ENCODE measurements at regions not wholly inside any gene's neighbourhood (a gene's known extent, or its start where the extent isn't known, plus 50 kb on each side); places are given as distances from the start of the nearest gene placed in this dataset.

- Histone ChIP-seq H3K4me1 (ENCODE audit: control insufficient read depth, insufficient read depth, low read length) (no peaks in the 10 kb centered on the region), H3K9me3 (ENCODE audit: control insufficient read depth, insufficient read depth, low read length) (no peaks in the 10 kb centered on the region), H3K36me3 (ENCODE audit: control insufficient read depth, insufficient read depth, low read length) (no peaks in the 10 kb centered on the region), H3K27ac (ENCODE audit: low read length) (no peak overlapping the region), H3K27me3 (ENCODE audit: control insufficient read depth, insufficient read depth, low read length) (no peaks in the 10 kb centered on the region), H3K4me3 (ENCODE audit: low read length) (no peak overlapping the region)
- Mint-ChIP-seq H3K4me3 (no peak overlapping the region), H3K27ac (no peak overlapping the region), H3K9me3 (no peaks in the 10 kb centered on the region), H3K4me1 (no peaks in the 10 kb centered on the region), H3K27me3 (ENCODE audit: low read depth in 2 of 2) (peaks cover 0 to 2% of the 10 kb centered on the region in 2 donors), H3K36me3 (no peaks in the 10 kb centered on the region)
- no peak for TF ChIP-seq CTCF (IDR thresholded peaks at IDR 0.05)
- 82% methylated on average over 5 of the region's 5 CpGs for WGBS (ENCODE audit: insufficient coverage)
- ATAC-seq (no peak), DNase-seq (no peak)
- intact Hi-C loops (cut with micrococcal nuclease): no loop called here
Measured at GRCh38 chr21:25513810-25514209, 93.5 kb downstream of the MRPL39 start.

GRCh38 chr21:25512095-25513081 lies 94.9 kb downstream of the MRPL39 start:
- DNase-seq (no peak), ATAC-seq (no peak)
- Mint-ChIP-seq H3K9me3 (no peaks in the 10 kb centered on the region), H3K27ac (no peak overlapping the region), H3K4me3 (no peak overlapping the region), H3K4me1 (no peaks in the 10 kb centered on the region), H3K27me3 (ENCODE audit: low read depth in 2 of 2) (peaks cover 0 to under 1% of the 10 kb centered on the region in 2 donors), H3K36me3 (no peaks in the 10 kb centered on the region)
- no peaks in the 10 kb centered on the region for H3K36me3 ChIP-seq (ENCODE audit: control insufficient read depth, insufficient read depth, low read length)
- 89% methylated on average over 7 of the region's 7 CpGs for WGBS (ENCODE audit: insufficient coverage)
- intact Hi-C loops (cut with micrococcal nuclease): no loop called here
- no peak overlapping the region for H3K4me3 ChIP-seq (ENCODE audit: low read length)
- H3K4me1 ChIP-seq (ENCODE audit: control insufficient read depth, insufficient read depth, low read length): no peaks in the 10 kb centered on the region
- H3K9me3 ChIP-seq (ENCODE audit: control insufficient read depth, insufficient read depth, low read length): no peaks in the 10 kb centered on the region
- H3K27me3 ChIP-seq (ENCODE audit: control insufficient read depth, insufficient read depth, low read length): no peaks in the 10 kb centered on the region
- no peak overlapping the region for H3K27ac ChIP-seq (ENCODE audit: low read length)
- no peak for TF ChIP-seq CTCF (IDR thresholded peaks at IDR 0.05)

GRCh38 chr21:25509862-25510261 lies 97.4 kb downstream of the MRPL39 start:
- no peak for TF ChIP-seq CTCF (IDR thresholded peaks at IDR 0.05)
- Histone ChIP-seq H3K27ac (ENCODE audit: low read length) (no peak overlapping the region), H3K27me3 (ENCODE audit: control insufficient read depth, insufficient read depth, low read length) (no peaks in the 10 kb centered on the region), H3K4me1 (ENCODE audit: control insufficient read depth, insufficient read depth, low read length) (no peaks in the 10 kb centered on the region), H3K4me3 (ENCODE audit: low read length) (no peak overlapping the region), H3K9me3 (ENCODE audit: control insufficient read depth, insufficient read depth, low read length) (no peaks in the 10 kb centered on the region), H3K36me3 (ENCODE audit: control insufficient read depth, insufficient read depth, low read length) (no peaks in the 10 kb centered on the region)
- no peak overlapping the region for H3K4me3 Mint-ChIP-seq
- no peak overlapping the region for H3K27ac Mint-ChIP-seq
- no peaks in the 10 kb centered on the region for H3K27me3 Mint-ChIP-seq (ENCODE audit: low read depth in 2 of 2)
- no peak for DNase-seq
- WGBS (ENCODE audit: insufficient coverage): no CpG with 5 or more reads among the region's 2 CpGs
- intact Hi-C loops (cut with micrococcal nuclease): no loop called here
- H3K9me3 Mint-ChIP-seq: no peaks in the 10 kb centered on the region
- no peak for ATAC-seq
- no peaks in the 10 kb centered on the region for H3K4me1 Mint-ChIP-seq
- no peaks in the 10 kb centered on the region for H3K36me3 Mint-ChIP-seq

Measured in natural killer cell (primary cell).